Glomerular visceral epithelial cell (primary cell): ENCODE measurements at regions not wholly inside any gene's neighbourhood (a gene's known extent, or its start where the extent isn't known, plus 50 kb on each side); places are given as distances from the start of the nearest gene placed in this dataset.

Source experiments
- DNase-seq: peaks from one replicate; pipeline ENCODE4 v3.0.0-alpha.2; 2016; ENCODE audit errors: extremely low spot score

DNA sequence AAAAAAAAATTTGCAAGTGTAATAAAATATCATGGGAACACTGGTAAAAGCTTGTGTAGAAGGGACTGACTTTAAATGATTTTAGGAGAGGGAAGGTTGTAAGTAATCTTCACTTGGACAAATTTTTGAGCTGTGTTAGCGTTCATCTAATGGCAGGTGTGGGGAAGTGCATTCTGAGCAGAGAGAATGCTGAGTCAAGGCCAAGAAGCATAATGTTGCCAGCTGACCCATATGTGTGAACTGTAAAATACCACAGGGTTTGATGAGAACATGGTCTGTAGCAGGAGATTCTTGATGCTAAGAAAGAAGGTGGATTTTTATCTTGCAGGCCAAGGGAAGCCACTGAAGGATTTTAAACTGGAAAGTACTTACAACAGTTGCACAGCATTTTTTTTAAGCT lies 98.2 kb upstream of the ZNF32 start:
- DNase-seq, result no peak

DNA sequence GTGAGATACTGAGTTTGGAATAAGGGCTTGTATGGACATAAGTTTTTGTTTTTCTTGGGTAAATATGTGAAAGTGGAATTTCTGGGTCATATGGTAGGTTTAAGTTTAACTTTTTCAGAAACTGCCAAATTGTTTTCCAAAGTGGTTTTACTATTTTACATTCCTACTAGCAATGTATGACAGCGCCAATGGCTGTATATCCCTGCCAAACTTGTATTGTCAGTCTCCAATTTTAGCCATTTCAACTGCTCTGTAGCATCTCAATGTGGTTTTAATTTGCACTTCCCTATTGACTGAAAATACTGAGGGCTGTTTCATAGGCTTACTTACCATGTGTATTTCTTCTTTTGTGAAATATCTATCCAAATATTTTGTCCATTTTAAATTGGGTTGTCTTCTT lies 90.5 kb upstream of the ZNF32 start:
- no peak for DNase-seq

DNA sequence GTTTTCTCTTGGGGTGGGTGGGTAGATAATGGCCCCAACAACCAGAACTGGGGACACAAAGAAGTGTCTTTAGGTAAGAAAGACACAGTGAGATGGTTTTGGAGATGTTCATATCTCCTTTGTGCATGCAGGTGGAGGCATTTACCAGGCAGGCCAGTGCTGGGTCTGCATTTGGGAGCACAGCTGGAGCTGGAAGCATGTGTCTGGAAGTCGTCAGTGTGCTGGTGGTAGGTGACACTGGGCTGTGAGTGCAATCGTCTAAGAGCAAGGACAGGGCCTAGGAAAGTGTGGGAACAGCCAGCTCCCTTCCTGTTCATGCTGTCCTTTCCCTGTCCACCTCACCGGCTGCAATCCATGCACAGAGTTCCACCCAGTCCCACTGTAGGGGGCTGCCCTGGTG lies 88.3 kb upstream of the ZNF32 start:
- no peak for DNase-seq

DNA sequence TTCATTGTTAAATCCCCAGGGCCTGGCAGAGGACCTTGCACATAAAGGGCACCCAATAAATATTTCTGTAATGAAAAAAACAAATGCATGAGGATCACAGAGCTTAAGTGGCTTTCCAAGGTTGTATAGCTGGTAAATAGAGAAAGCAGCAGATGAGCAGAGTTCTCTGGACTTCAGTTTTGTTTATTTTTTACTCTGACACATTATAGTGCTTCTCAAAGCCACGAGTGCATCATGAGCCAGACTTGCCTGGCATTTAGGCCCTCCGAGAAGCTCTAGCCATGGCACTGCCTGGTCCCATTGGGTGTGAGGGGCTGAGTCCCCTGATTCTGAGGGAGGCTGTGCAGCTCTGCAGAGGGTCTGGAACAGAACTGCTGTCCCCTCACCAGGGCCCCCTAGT lies 87.2 kb upstream of the ZNF32 start:
- no peak for DNase-seq

DNA sequence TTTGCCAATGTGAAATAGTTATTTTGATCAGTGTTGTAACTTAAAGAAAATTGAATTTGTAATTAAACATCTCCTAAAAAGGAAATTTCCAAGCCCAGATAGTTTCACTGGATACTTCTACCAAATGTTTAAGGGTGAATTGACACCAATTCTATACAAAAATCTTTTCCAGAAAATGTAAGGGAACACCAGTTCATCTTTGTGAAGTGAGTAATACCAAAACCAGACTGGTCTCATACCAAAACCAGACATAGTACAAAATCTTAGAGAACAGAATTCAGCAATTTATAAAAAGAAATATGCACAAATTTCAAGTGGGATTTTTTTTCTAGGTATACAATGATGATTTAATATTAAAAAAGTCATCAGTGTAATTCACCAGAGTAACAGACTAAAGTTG lies 86.0 kb upstream of the ZNF32 start:
- DNase-seq, result no peak

DNA sequence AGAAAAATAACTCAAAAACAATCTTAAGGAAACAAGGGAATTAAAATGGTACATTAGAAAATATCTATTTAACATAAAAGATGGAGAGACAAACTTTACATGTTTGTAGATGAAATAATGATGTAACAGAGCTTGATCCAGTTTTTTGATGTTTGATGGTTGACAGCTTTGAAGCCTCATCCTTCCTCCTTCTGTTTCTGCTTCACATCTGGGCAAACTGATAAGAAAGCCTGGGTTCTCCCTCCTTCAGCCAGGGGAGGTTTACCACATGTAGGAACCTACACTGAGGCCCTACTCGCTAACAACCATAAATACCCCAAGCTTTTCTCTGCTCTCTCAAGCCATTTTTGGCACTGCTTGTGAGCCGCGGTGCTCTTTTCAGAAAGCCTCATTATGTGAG lies 82.8 kb upstream of the ZNF32 start:
- DNase-seq, result no peak

DNA sequence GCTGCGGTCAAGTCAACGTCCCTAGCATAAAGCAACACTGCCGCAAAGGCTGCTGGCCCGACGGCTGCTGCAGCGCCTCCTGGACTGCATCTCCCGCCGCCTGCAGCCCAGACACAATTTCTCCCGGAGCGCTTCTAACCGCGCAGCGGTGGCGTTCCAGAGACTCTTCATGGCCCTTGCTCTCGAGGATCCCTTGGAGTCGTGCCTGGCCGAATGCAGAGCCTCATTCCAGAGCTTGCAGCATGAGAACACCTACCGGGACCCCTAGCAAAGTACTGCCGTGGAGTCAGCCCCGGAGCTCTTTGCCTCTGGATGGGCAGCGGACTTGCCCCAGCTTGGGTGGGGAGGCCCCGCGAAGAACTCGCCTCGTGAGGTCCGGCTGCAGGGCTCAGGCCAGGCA lies 79.7 kb upstream of the ZNF32 start:
- no peak for DNase-seq

DNA sequence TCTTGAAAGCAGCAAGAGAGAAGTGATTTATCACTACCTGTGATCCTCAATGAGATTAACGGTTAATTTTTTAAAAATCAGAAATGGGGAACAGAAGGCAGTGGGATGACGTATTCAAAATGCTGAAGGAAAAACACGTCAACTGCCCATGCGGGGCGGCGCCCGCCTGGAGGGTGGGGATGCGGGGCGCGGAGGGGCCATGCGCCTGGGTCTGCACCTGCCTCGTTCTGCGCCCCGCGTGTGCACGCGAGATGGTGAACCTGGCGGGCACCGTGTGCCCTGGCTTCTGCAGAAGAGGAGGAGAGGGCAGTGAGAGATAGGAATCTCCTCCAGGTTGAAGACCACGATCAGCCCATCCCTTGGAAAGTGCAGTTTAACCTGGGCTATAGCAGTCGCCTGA lies 79.3 kb upstream of the ZNF32 start:
- DNase-seq, result no peak

DNA sequence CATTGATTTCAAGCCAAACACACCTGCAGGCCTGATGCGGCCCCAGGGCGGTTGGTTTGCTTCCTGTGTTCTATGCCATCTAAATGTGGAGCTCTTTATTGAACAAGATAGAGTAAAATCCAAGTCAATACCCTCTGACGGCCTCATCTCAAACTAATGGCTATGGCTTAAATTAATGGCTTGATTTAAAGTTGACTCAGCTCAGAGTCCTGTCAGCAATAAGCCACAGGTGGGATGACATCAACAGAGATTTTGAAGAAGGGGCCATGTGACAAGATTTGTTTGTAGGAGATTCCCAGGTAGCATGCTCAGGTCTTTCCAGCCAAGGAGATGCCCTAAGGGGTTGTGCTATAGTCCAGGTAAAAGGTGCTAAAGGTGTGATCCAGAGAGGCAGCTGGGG lies 66.7 kb upstream of the ZNF32 start:
- no peak for DNase-seq

DNA sequence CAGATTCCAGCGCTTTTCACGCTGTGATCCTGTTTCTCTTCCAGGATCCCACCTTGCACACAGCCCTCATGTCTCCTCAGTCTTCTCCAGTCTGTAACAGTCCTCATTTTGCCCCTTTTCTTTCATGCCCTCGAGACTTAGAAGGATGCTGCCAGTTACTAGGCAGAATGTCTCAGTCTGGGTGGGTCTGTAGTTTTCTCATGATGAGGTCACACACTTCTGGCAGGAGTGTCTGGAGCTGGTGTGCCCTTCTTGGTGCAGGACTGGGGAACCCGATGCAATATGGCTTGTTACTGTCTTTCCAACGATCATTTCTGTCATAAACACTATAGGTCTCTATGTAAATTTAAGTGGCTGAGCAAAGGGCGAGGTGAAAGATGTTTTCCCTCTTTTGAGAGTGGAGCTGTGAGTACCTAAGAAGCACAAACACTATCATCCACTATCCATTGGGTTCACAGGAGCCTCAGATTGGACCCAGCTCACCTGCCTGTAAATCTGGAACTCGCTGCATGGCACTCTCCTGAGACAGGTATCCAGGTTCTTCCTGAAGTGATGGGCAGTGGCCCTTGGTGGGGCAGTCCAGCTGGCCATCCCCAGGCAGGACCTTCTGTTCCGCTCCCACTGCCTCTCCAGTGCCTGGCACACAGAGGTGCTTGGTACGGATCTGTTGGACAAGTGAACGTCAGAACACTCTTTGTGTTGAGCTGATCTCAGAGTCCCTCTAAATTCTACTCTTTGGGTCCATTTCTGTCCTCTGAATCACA lies 64.3 kb upstream of the ZNF32 start:
- no peak for DNase-seq

DNA sequence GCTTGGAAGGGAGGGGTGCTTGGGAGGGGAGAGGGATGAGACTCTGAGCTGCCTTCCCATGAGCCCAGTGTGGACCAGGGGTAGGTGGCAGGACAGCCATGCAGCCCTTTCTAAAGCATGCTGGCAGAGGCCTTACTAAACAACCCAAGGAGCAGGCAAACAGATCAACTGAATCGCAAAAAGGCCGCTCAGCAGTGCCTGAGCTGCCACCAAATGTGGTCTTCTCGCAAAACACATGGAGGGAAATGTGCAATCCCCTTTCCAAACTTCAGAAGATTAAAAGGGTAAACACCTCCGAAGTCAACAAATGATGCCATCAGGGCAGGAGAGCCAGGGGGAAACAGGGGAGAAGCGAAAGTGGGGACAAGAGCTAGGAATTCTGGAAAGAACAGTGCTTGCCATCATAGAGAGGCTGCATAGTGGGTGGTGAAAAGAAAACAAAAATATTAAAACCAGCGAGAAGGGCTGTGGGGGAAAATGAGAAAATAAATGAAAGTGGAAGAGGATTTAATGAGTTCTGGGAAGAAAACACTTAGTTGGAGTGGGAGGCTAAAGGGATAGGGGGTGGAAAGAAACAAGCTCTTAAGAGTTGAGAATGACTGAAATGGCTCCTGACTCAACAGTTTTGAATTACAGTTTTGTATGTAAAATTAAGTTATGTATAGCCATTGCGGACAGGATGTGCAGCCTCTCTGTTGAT lies 62.2 kb upstream of the ZNF32 start:
- no peak for DNase-seq

DNA sequence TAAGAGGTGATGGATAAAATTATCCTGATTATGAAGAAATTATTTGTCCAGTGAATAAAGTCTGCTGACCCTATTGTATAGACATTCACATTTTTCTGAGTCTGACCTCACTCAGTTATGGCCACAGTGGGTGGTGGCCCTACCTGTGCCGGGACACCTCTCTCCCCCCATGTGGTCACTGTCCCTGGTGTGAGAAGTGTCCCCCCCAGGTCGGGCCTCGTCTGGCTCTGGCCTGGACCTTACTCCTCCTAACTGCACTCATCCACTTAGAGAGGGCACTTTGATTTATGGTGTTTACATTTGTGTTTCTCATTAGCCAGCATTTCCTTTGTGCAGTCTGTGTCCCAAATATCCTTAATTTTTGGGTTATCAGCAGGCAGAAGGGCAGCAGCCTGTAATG lies 59.6 kb upstream of the ZNF32 start:
- DNase-seq, result no peak

DNA sequence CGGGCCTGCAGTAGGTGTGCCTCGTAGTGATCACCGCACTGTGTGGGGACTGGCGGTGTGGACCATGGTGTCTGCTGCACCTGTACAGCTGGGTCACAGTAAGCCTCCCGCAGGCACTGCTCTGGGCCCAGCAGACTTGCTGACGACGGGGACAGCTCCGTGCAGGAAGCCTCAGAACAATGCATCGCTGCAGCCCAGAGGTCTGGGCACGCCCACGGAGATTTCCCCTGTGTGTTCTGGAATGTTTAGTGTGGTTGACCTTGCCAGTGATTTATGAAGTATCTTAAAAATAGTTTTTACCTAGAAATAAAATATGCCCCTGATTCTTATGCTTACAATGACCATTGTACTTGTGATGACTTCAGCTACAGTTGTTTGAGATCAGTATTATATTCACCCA lies 59.1 kb upstream of the ZNF32 start:
- no peak for DNase-seq

DNA sequence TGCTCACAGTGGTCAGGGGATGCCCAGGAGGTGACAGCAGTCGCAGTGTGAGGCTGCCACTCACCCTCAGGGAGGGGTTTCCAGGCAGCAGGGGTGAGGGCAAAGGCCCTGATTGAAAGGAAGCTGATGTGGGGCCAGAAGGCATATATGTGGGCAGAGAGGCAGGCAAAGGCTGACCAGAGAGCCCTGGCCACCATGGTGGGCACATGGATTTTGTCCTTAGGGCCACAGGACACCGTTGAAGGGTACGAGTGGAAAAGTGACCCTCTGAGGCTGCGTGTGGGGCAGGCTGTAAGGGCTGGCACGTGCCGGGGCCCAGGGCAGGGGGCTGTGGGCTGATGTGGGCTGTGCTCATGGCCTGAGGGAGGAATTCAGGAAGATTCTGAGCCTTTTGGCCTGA lies 57.5 kb upstream of the ZNF32 start:
- DNase-seq, result no peak

DNA sequence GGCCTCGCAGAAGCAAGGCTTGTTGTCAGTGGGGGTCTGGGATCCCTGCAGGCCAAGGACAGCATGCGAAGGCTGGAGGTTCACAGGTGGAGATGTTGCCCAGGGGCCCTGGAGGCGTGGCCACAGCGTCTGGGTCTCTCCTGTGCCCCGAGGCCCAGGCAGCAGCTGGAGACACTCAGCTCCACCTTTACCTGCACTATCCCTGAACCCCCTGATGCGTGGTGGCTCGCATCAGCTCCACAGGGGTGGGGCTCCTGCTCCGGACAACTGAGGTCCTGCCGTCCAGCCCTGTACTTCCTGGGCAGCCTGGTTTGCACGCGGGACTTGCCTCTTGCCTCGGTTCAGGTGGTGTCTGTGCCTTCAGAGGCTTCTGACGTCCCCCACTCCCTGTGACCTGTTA lies 54.6 kb upstream of the ZNF32 start:
- no peak for DNase-seq

DNA sequence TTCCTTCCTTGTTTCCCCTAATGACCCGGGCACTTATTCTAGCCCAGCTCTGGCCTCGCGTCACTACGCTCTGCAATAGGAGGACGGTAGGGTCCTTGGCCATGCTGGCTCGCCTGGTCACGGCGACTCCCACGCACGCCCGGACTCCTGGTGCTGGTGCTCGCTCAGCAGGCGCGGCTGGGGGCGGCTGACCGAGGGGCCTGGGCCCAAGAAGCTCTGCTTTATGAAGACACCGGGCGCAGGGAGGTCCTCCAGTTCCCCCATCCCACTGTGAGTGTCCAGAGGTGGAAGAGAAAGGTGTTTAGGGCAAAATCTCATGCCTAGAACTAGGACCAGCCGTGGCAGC lies 54.2 kb upstream of the ZNF32 start:
- no peak for DNase-seq

DNA sequence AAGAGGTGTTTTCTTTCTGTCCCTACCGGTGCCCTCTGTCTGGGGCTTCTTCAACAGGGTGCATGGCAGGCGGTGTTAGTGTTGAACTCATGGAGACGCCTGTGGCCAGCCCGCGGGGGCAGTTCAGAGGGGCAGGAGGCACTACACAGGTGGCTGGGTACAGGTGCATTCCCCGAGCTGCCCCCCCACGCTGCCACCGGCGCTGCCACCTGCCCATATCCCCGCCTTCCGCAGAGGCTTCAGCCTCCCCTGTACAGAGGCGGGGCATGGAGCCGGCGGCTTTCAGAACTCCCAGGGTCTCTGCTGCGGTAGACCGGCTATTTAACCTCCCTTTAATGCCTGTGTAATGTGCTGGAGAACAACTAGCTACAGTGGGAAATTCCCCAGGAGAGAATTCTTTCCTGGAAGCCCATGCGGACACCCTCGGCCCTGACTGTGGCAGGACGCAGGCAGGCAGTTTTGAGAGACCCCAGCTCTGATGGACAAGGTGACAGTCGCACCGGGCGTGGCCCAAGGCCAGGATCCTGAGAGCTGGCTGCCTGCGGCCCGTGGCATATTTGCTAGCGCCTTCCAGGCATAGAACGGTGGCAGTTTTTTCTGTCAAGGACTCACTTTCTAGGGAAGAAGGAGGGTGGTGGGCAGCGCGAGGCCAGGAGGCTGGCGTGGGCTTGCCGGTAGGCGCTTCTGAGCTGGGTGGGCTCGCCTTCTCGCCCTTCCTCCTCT lies 53.7 kb upstream of the ZNF32 start:
- DNase-seq, result no peak

DNA sequence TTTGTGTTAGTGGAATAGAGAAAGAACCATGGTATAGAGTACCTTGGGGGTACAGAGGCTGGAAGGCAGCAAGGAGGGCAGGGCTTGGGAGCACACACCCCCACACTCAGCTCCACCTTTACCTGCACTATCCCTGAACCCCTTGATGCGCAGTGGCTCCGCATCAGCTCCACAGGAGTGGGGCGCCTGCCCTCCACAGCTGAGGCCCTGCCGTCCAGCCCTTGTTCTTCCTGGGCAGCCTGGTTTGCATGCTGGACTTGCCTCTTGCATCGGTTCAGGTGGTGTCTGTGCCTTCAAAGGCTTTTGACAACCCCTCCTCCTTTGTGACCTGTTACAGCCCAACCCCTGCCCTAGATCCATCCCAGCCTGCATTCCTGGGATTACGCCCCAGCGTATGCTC lies 52.6 kb upstream of the ZNF32 start:
- DNase-seq, result no peak

DNA sequence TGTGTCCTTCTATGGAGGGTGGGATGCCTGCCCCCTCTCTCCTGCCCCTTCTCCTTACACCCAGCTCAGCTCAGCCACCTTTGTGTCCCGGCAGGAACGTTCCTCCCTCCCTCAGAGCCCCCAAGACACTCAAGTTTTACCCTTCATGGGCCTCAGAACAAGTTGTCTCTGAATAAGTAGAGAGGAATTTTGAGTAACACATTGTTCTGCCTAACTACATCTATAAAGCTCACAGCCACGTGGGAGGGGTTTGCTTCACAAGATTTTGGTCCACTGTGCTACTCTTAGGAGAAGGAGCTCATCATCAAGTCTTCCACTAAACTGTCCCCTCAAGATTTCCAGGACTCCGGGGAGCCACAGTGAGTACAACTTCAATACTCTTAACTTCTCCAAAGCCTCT lies 51.6 kb upstream of the ZNF32 start:
- no peak for DNase-seq

DNA sequence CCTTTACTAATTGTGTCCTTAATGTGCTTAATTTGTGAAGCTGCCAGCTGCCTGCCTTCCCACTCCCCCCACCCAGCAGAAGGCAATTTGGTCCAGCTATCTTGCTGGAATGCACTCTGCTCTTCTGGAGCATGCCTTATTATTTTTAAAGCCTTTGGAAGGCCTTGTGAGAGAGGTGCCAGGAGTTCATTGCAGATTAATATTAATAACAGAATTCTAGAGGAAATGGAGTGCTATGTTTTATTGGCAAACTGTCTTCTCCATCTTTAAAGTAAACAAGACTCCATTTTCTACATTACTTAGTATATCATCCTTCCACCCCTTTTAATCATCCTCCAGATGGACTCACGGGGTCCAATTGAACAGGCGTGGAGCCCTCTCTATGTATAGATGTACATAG lies 50.8 kb upstream of the ZNF32 start:
- no peak for DNase-seq
